ENCODE measurements at regions not wholly inside any gene's neighbourhood (a gene's known extent, or its start where the extent isn't known, plus 50 kb on each side); places are given as distances from the start of the nearest gene placed in this dataset.
"Not testable (repeated sequence)": the region's sequence is repeated elsewhere in the genome, so short reads cannot be mapped to it uniquely, and the experiment has no call there.

DNA sequence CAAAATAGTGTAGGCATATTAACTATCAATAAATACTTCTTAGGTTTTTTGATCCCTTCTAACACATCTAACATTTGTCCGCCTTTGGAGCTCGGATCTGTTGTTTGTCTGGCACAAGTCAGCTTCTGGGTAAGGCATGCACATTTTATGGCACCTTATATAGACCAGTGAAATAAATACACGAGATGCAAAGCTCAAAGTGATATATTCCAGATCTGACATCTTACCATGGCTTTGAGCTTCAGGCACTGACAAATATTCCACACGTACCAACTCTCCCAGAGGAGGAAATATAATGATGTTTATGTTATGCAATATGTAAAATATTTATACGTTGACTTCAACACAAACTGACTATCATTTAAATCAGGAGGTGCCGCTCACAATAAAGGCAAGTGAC, 430.1 kb upstream of the SMIM21 start:
- peak; percentile 61 for DNase-seq (ENCODE audit: low spot score)

DNA sequence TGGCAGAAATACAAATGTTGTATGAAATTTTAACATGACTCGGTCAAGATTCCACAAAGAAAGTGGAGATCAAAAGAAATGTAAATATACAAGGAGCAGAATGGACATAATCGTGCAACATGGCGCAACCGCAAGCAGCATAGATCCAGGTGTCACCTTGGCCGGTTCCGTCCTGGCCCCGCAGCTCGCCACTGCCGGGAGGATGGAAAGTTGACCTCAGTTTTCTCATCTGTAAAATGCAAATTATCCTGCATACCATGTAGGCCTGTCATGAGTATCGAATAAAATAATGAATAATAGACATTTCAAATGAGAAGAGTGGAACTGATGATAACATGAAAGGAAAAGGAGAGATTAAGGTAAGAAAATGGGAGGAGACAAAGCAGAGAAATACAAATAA, 427.3 kb upstream of the SMIM21 start:
- DNase-seq (ENCODE audit: low spot score) = no peak

DNA sequence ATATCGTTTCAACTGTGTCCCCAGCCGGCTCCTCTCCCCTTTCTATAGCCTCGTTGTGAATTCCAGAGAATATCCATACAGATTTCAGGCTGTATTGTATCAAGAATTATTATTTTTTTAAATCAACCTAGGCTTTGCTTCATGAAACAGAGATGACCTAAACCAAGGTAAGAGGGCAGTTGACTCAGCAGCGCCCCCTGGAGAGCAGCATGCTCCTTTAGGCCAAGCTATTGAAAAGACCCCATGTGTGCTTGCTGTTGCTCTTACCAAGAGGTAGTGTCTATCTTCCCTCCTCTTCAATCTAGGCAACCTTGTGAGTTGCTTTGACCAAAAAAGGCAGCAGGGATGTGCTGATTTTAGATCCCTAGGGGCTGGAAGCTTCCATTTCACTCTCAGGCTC, 426.7 kb upstream of the SMIM21 start:
- no peak for DNase-seq (ENCODE audit: low spot score)

DNA sequence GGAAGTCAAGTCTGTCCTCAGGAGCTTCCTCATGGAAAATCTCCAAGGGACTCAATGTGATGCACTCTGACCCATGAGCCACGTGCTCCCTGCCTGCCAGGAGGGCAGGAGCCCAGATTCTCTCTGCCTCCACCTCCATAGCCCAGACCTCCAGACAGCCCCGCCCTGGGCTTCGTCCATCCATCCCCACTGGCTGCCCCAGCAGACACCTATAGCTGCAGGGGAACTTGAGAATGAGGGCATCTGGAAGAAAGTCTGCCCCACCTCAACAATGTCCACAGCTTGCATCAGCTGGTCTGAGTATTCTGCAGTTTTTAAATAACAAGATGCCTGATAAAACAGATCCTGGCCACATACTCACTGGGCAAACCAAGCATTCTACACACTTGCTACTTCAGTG, 418.8 kb upstream of the SMIM21 start:
- DNase-seq (ENCODE audit: low spot score) = no peak

DNA sequence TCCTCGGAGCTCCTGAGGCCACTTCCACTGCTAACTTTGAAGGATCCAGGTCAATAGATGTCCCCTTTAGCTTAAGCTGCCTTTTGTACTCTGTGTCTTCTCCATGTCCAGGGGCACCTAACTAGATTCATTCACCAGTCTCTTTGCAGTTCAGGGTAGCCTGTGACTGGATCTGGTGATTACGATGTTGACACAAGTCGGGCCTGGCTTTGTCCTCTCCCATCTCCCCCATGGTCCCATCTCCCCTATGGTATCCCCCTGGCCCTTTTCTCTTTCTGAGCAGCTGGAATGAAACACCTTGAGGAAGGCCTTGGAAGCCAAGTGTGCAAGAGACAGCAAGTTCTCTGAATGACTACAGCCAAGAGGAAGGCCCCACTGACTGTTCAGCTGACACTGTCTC, 417.9 kb upstream of the SMIM21 start:
- DNase-seq (ENCODE audit: low spot score) = no peak

DNA sequence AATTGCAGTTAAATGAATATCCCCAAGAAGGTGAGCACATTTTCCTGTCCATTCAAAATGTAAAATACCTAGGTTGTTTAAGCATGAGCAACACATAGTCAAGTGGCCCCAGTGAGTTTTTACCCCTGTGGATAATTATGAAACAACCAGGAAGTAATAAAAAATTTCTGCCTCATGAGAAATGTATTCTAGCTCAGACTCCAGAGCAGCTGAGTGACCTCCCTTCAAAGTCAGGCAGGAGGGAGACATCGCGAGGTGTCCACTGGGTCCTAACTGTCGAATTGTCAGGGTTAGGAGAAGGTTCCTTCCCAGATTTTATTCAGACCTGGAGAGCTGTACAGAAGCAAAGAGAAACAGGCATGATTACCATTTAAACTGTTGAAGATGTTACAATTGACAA, 416.6 kb upstream of the SMIM21 start:
- no peak for DNase-seq (ENCODE audit: low spot score)

DNA sequence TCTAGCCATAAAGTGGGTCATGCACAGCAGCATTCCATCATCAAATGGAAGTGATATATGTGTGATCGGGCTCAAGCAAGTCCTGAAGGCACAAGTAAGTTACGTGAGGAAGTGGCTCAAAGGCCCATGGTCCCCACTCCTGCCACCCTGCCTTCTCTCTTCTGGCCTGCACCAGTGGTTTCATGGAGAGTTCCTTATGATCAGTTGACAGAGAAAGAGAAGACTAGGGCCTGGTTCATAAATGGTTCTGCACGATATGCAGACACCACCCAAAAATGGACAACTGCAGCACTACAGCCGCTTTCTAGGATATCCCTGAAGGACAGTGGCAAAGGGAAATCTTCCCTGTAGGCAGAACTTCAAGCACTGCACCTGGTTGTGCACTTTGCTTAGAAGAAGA, 412.6 kb upstream of the SMIM21 start:
- DNase-seq (ENCODE audit: low spot score) = no peak

DNA sequence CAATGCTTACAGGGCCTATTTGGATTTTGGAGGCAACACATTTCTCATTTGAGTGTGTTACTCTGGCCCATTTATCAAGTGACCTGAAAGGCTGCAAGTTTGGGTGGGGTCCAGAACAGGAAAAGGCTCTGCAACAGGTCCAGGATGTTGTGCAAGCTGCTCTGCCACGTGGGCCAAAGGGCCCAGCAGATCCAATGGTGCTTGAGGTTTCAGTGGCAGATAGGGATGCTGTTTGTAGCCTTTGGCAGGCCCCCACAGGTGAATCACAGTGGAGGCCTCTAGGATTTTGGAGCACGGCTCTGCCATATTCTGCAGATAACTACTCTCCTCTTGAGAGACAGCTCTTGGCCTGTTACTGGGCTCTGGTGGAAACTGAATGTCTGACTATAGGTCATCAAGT, 412.2 kb upstream of the SMIM21 start:
- not testable (repeated sequence) for DNase-seq (ENCODE audit: low spot score)

DNA sequence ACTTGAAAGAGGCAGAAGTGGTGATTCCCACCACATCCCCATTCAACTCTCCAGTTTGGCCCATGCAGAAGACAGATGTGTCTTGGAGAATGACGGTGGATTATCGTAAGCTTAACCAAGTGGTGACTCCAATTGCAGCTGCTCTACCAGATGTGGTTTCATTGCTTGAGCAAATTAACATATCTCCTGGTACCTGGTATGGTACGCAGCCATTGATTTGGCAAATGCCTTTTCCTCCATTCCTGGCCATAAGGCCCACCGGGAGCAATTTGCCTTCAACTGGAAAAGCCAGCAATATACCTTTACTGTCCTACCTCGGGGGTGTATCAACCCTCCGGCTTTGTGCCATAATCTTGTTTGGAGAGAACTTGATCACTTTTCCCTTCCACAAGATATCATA, 411.5 kb upstream of the SMIM21 start:
- DNase-seq (ENCODE audit: low spot score) = no peak

DNA sequence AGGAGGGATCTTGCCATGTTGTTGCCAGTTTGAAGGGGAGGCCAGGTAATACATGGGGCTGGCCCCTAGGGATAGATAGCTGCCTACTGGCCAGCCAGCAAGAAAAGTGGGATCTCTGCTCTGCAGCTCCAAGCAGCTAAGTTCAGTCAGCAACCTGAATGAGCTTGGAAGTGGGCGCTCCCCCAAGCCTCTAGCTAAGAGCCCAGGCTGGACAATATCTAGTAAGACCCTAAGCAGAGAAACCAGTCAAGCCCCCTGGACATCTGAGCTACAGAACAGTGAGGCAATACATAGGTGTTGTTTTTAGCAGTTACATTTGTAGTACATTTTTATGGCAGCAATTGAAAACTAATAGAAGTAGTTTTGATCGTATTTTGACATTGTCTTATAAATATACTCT, 409.8 kb upstream of the SMIM21 start:
- no peak for DNase-seq (ENCODE audit: low spot score)

DNA sequence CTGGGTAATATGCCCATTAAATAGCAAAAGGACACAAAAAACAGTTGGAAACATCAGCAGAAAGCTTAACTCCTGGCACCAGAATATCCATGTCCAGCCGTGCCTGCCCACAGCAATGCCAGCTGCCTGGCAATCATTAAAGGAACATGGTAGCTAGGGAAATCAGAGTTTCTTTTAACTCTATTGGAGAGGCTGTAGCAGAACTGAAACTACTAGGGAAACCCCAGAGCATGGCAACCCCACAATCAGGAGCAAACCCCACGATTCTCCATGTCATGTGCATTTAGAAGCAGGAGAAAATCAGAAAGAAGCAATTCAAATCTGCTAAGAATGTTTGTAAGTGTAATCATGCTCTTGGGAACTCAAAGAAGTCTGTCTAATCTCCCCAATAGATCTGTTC, 409.0 kb upstream of the SMIM21 start:
- DNase-seq (ENCODE audit: low spot score) = no peak

DNA sequence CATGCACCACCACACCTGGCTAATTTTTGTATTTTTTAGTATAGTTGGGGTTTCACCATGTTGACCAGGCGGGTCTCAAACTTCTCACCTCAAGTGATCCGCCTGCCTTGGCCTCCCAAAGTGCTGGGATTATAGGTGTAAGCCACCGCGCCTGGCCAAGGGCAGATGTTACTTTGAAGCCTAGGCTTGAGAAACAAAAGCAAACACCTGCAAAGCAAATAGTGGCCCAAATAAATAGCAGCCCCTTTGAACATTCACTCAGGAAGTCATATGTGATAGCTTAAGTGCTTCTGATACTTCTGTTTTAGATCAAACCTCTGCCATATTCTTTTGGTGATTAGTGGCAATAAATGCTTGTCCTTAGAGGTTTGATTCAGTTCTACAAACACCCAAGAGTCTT, 404.5 kb upstream of the SMIM21 start:
- DNase-seq (ENCODE audit: low spot score) = no peak

DNA sequence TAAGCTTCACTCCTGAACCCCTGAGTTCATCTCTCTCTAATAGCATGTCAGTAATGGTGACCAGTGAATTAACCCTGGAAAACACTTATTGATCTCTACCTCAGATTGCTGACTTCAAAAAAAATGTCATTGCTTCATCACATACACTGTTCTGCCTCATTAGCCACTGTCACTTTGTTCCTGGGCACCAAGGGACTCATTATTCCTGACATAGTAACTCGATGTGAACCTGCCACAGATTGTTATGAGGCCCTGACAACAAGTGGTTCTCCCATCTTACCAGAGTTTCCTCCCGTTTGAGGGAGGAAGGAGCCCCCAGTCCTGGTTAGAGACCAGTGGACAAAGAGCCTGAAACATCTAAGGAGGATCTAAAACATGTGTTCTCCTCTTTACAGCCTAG, 403.3 kb upstream of the SMIM21 start:
- DNase-seq (ENCODE audit: low spot score) = no peak

DNA sequence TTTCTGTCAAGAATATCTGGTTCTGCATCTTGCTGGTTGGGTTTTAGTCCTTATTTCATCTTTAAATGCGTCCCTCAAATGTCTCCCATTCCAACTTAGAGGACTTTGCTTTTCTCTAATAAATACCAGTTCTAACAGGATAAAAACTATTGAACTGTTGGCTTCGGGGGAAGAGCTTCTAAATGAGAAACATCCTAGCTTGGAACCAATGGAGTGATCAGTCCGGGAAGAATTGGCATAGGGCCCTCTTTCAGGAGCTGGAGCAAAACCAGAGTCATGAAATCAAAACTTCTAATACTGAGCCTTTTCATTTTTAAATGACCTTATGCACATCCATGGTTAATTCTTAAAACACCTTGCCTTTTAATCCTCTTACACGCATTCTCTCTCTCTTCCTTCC, 401.6 kb upstream of the SMIM21 start:
- no peak for DNase-seq (ENCODE audit: low spot score)

DNA sequence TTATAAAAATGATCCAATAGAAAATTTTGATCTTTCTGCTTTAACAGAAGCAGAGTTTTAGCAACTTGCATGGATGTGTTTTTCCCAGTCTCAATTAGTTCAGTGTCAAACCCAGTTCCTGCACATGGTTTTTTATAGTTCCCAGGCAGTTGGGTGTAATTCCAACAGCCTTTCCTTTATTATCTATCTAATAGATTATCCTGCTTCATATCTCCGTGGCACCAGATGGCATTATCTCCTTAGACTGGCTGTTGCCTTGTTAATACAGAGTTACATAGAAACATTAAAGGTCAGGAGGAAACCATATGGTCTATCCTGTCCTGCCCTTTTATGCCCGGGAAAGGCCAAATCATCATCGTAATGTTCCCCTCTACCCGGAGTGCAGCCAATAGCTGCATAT, 400.9 kb upstream of the SMIM21 start:
- DNase-seq (ENCODE audit: low spot score) = no peak

DNA sequence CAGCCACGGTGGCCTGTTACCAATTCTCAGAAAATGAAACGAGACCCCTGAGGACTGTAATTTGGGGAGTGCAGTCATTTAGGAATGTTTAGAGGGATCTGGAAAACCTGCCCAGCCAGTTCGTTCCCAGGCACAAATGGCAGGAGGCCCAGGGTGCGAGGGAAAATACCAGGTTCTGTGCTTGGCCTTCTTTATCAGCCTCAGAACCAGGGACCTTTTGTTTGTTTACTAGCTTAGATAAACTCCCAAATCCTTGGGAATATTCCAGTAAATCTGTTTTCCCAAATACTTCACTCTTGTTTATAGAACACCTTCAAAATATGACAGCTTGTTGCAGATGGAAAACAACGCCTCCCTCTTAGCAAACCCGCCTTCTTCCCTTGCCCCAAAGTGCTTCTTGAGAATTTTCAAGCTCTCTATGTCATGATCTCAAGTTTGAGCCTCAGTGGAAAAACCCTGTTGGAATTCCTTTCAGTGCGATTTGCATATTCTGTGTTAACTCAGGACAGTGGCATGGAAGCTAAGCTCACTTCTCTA, 400.3 kb upstream of the SMIM21 start:
- DNase-seq (ENCODE audit: low spot score) = no peak

DNA sequence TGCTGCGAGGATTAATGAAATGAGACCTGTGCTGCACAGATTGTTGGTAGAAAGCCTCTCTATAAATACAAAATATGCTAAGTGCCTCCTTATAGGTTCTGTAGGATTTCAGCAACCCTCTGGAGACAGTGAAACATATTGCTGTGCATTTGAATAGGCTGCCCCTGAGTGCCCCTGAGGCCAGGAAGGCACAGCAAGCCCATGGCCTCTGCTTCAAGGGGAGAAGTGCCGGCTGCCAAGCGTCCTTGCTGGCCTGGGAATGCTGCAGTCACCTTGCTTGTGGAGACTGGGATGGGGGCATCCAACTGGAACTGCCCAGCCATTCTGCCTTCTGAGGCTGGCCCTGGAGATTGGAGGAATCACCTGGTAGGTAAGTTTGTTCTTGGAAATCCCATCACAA, 397.2 kb upstream of the SMIM21 start:
- DNase-seq (ENCODE audit: low spot score) = no peak

DNA sequence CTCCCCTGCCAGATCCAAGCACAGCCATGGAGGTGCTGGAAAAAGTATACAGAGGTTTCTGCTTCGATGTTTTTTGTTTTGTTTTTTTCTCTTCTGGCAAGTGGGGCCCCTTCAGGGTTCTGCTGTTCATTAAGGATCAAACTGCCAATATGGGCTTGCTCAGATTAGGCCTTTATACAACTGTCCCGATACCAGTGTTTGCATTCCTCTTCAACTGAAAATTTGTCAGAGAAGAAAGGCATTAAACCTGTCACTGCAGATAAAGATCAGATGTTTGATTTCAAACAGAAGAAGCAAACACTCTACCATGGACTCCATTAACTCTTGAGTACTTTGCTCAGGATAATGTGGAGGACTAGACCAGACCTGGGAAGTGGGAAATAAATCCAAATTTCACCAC, 396.0 kb upstream of the SMIM21 start:
- DNase-seq (ENCODE audit: low spot score) = peak; percentile 50

DNA sequence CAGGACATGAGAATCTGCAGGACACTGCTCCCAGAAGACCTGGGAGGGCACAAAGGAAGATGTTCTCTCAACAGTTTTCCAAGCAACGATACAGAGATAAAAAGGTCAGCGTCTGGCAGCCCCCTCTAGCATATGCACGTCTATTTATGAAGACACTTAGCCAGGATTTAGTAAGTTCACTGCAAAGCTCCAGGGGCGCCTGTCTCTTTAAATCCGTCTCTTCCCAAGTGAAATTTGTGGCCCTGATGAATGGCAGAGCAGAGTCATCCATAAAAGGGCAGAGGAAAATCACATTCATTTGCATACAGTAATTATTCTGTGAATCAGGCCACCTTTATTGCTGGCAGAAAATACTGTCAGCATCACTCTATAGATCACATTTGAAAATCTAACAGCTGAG, 390.9 kb upstream of the SMIM21 start:
- no peak for DNase-seq (ENCODE audit: low spot score)

DNA sequence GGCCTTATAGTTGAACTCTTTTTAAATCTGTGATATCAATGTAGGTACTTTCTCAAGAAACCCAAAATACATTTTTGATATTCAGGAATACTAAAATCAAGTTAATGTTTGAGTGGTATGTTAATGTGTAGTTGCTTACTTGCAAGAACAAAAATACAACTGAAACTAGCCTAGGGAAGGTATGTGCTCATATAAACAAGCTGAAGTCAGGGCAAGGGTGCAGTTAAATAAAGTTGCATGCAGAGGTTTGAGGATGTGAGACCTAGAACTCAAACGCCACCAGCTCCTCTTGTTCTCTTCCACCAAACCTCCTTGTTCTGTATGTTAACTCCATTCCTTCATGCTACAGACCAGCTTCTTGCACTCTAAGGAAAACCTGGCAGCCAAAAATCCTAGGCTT, 388.3 kb upstream of the SMIM21 start:
- DNase-seq (ENCODE audit: low spot score) = no peak

DNA sequence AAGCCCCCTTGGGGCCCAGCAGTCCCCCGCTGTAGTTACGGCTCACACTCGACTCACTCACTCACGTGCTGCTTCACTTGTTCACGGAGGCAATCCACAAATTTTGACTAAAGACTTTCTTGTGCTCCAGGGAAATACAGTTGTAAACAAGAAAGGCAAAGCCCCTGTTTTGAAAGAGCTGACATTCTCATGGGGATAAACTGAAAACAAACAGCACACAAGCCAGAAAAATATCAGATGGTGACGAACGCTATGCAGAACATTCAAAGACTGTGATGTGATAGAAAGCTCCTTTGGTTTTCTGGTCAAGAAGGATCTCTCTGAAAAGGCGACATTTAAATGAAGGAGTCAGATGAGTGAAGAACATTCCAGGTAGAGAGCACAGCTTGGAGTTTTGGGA, 385.3 kb upstream of the SMIM21 start:
- DNase-seq (ENCODE audit: low spot score) = no peak

DNA sequence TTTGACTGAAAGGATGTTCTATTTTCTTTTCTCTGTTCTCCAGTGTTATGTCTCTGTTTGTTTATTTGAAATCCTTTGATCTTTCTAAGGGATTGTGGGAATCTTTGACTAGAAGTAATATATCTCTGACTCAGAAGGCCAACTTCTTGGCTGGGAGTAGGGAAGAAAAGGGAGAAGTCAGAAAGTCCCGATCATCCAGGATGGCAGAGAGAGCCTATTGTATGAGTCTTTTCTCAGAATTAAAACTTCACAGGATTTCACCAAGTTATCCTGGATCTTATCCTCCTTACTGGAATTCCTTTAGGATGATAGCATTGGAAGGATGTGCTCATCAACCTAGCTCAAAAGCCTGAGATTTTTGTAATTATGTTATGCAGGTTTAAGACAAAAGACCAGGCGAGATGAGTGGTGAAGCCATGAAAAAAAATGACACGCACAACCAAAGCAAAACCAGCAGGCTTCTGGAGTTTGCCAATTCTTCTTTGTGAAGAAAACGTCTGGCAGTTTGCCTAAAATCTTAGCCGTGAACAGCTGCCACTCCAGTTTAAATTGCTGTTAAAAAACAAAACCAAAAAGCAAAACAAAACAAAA, 383.6 kb upstream of the SMIM21 start:
- peak; percentile 73 for DNase-seq (ENCODE audit: low spot score)

DNA sequence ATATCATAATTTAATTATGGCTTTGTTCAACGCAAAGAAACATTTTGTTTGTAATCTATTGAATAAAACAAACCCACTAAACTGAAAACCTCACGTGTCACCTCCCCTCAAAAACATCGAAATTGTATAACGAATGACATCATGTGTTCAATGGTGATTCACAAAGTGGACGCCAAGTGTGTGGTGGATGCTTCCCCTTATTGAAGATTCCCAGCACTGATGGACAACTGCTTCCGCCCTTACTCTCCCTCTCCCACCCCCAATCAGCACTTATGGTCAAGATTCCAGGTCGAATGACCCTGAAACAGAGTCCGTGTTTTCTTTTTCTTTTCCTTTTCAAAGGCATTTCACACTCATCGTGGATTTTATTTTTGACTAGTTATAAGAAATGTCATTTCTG, 383.0 kb upstream of the SMIM21 start:
- DNase-seq (ENCODE audit: low spot score) = no peak

DNA sequence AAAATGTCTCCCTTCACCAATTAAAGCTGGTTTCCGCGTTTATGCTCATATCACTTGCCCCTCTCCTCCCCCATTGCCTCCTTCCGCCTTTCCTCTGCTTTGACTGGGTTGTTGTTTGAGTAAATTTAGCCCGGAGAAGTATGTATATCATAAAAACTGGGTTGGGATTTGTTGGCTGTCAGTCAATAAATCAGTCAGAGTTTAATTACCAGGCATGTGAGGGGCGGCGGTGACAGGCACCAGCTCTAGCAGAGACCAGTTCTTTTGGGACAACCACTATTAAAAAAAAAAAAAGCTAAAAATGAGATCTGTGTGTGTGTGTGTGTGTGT, 382.4 kb upstream of the SMIM21 start:
- peak; percentile 29 for DNase-seq (ENCODE audit: low spot score)
